ENCODE measurements at regions not wholly inside any gene's neighbourhood (a gene's known extent, or its start where the extent isn't known, plus 50 kb on each side); places are given as distances from the start of the nearest gene placed in this dataset.
A peak's percentile ranks its signal among the peaks of the same experiment; 100 is the strongest.
"Not testable (repeated sequence)": the region's sequence is repeated elsewhere in the genome, so short reads cannot be mapped to it uniquely, and the experiment has no call there.

DNA sequence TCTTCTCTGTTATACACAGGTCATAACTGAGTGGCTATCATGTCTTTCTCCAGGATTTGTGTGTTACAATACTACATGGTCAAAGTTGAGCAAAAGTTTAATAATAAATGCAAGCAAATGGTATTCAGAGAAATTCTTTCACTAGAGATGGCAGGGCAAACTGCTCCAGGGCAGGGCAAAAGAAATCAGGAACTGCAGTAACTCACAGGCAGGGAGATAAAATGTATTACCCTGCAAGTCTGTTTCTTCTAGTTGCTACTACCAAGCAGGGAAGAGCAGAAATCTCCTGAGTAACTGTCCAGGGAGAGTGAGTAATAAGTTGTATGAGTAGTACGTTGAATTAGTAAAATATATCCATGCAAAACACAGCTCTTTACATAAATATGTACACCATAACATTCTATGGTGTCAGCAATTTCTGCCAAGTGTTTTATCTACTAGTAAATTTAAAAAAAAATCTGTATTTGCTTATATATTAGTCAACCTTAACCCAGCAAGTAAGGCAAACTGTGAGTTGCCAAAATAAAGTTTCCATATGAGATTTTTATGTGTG lies 404.1 kb downstream of the ZEB2 start:
- DNase-seq, result no peak

DNA sequence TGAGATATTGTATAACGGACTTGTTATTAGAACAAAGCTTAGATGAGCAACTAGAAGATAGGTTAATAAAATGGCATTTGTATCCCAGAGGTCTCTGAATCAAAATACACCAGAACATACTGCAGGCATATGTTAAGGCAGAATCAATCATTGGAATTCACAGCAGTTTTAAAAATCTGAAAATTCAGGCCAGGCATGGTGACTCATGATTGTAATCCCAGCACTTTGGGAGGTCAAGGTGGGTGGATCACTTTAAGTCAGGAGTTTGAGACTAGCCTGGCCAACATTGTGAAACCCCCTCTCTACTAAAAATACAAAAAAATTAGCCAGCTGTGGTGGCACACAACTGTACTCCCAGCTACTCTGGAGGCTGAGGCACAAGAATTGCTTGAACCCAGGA lies 405.2 kb downstream of the ZEB2 start:
- no peak for DNase-seq

DNA sequence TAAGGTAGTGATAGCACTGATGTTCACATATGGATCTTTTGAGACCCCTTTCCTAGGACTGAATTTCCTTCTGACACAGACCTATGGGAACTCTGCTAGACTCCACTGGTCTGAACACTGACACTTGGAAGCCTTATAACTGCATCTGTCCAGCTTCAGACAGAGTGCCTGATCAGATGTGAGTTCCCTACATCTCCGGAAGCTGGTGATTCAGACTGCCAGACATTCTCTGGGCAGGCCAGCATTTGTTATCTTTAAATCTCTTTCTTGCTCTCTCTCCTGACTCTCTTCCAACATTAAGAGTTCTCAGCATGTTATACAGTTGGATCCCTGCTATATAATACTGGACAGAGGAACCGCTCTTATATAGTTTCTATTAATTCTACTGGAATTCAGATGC lies 408.5 kb downstream of the ZEB2 start:
- no peak for DNase-seq

DNA sequence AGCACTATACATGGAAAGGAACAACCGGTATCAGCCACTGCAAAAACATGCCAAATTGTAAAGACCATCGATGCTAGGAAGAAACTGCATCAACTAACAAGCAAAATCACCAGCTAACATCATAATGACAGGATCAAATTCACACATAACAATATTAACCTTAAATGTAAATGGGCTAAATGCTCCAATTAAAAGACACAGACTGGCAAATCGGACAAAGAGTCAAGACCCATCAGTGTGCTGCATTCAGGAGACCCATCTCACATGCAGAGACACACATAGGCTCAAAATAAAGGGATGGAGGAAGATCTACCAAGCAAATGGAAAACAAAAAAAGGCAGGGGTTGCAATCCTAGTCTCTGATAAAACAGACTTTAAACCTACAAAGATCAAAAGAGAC lies 413.8 kb downstream of the ZEB2 start:
- DNase-seq, result not testable (repeated sequence)

DNA sequence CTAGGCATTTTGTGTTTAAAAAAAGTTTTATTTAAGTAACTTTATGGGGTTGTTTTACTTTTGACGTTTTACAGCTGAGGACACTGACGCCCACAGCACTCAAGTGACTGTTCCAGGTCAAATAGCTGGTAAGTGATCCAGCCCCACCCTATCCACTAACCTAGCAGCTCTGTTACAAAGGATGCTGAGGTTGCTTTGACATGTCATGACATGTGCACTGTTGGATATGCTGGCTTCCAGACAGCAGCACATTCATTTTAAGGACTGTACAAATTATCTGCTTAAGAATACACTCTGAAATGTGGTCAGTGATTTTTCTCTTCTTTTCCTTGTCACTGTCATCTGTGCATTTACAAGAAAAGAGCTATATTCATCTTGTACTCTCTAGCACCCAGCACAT lies 417.5 kb downstream of the ZEB2 start:
- no peak for DNase-seq

DNA sequence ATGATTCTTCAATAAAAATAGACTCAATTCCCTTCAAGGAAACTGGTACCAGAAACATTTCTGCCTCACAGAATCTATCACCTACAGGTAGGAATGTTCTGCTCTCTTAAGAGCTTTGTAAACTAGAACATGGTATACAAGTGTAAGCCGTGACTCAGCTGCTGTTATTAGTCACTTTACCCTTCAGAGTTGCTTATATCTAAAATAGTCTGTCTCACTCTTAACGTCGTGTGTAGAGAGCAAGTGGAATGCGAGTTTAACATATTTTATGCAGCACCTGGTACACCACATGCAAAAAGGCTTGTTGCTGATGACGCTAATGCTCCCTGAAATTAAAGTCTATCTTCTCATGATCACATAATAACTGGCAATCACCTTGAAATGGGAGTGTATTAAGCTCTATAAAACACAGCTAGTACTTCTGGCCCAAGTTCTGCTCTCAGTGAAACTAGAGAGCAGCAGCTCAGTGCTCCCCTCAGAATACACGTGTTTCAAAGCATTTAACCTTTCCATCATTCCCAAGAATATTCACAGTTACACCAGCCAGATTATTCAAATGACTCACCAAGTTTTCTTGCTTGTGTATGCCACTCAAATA lies 420.0 kb downstream of the ZEB2 start:
- peak; percentile 60 for DNase-seq

DNA sequence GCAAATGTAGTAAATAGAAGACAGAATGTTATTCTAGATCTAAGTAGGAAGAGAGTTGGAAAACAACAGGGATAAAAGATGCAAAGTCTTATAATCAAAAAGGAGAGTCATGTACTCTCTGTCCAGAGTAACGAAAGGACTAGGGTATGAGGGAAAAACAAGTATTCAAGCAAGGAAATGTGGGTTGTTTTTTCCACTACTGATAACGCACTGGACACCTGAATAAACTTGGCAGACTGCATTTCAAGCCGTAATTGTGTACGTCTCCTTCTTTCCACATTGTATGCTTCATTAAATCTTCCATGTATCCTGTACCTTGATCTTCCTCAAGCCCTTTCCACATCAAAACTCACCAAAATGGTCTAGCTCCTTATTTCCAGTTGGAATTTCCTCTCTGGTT lies 420.6 kb downstream of the ZEB2 start:
- no peak for DNase-seq

DNA sequence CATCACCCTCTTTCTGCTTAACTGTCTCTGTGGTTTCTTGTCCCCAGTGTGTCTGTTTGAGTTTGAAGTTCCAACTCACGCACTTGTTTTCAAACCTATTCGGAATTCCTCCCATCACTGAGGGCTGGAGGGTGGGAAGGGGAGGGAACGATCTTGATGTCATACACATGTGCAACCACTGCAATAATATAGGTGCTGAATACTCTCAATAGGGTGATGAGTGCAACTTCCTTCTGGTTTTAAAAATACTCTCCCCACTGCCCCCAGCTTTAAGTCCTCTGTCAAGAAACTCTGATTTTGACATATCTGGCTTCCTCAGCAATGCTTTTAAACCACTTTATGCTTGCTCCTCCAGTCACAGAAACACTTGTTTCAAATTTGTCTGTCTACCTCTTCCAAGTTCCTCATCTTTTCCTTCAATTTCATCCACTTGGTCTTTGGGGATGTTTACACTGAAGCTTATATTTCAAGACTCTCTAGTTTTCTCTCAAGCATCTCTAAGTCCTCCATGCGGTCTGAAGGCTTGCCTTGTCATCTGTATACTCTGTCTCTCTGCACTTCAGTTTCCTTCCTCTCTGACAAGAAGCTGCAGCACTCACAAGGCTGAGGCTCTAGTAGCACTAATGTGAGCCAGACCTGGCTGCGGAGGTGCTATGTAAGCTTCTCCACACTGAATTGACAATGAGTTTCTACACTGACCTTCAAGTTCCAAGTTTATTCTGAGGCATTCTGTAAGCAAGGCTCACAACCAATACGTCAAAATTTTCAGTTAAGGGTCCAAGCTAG lies 422.3 kb downstream of the ZEB2 start:
- no peak for DNase-seq

DNA sequence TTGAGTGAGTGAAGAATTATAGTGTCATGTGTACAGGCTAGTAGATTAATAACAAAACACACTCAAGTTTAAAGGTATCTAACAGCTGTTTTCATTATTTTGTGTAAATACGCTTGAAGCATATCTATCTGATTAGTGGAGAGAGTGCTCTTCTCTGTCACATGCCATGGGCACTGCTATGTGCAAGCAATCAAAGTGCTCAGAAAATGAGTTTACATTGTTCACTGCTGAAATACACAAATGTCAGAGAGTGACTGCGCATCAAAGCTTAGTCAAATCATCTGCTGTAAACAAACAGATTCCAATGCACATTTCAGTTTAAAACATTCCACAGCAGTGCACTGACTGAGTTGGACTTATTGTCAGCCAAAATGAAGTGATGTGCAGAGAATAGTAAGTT lies 423.4 kb downstream of the ZEB2 start:
- DNase-seq, result peak; percentile 3

DNA sequence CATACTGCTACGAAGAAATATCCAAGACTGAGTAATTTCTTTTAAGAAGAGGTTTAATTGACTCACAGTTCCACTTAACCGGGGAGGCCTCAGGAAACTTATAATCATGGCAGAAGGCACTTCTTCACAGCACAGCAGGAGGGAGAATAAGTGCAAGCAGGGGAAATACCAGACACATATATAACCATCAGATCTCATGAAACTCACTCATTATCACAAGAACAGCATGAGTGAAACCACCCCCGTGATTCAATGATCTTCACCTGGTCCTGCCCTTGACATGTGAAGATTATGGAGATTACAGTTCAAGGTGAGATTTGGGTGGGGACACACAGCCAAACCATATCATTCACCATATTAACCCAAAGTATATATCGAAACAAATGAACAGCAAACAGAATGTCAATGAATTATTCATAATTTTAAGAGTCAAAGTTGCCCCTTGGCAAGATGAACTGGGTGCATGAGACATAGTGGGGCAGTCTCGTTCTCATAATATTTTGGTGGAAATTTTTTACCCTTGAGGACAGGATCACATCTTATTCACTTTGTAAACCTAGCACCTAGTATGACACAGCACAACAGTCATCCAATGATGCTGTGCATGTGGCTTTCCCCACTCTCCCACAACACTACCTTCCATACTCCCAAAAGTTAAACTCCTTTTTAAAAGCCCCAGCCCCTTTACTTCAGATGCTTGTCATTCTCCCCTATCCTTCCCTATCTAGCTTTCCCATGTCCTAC lies 425.3 kb downstream of the ZEB2 start:
- DNase-seq, result no peak

DNA sequence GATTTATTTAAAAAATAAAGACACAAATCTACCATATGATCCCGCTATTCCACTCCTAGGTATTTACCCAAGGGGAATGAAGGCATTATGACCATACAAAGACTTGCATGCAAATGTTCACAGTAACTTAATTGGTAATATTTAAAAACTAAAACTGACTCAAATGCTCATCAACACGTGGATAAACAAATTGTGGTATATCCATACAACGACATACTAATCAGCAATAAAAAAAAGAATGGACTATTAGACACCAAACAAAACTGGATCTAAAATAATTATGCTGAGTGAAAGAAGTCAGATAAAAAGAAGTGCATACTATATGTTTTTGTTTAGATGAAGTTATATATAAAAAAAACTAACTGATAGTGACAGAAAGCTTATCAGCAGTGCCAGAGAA lies 428.3 kb downstream of the ZEB2 start:
- no peak for DNase-seq

DNA sequence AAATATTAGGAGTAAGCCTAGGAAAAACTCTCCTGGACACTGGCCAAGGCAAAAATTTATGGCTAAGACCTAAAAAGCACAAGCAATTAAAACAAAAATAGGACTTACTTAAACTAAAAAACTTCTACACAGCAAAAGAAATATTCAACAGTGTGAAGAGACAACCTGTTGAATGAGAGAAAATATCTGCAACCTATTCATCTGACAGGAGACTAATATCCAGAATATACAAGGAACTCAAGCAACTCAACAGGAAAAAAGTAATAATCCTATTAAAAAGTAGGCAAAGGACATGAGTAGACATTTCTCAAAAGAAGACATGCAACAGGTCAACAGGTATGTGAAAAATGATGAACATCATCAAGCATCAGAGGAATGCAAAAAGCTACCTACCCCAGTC lies 431.1 kb downstream of the ZEB2 start:
- no peak for DNase-seq

DNA sequence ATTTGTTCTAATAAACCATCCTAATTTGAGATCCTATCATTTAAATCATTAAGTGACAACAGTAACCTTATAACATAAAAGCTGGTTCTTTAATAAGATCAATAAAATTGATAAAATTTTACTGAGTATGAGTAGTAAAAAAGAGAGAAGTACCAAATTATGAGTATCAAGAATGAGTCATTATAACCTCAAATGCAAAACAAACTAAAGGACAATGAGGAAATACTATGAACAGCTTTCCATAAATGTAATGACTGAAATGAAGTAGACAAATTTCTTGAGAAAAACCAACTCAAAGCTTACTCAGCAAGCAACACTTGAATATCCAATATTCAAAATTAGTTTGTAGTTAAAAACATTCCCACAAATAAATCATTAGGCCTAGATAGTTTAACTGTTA lies 433.0 kb downstream of the ZEB2 start:
- DNase-seq, result no peak

DNA sequence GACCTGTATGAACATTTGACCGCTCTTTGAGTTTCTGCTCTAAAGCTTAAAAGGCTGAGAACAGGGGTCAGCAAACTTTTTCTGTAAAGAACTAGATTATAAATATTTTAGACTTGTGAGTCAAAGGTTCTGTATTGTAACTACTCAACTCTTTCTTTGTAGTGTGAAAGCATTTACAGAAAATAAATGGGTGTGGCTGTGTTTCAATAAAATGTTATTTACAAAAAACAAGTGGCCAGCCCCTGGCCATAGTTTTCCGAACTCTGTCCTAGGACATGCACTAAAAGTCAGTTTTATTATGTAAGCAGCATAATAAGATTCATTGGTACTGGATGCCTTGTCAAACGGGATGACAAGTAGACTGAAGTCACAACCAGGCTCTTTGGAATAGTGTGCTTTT lies 434.9 kb downstream of the ZEB2 start:
- no peak for DNase-seq

DNA sequence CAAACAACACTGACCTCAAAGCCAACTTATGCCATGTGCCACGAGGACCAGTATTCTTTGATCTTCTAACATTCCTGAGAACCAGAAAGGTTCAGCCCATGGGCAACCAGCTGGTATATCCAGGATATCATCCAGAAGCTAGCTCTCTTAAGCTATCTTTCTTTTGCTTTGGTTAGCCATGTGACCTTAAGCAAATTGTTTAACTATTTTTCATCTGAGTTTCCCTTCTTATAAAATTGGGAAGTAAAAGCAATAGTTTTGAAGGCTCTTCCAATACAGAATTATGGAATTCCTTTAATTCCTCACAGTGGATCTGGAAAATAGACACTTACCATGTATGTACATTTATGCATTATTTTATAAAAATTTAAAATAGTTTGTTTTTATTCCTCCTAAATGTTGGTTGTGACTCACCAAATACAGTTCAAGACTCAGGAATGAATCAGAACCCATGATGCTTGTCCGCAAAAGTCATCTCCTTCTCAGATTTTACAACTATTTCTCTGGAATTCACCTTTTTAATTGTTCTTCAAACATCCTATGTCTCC lies 435.7 kb downstream of the ZEB2 start:
- DNase-seq, result no peak

DNA sequence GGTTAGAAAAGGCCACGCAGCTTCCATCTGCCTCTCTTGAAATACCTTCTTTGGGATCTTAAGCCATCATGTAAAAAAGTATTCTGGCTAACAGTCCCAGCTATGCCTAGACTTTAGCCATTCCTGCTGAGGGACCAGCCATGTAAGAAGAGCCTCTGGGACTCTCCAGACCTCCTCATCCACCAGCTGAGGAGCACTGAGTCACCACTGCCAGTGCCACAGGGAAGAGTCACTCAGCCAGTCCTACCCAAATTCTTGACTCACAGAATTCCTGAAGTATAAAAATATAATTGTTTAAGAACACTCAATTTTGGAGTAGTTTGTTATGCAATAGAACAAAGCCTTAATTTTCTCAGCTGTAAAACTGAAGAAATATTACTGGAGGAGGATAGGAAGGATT lies 436.7 kb downstream of the ZEB2 start:
- no peak for DNase-seq

DNA sequence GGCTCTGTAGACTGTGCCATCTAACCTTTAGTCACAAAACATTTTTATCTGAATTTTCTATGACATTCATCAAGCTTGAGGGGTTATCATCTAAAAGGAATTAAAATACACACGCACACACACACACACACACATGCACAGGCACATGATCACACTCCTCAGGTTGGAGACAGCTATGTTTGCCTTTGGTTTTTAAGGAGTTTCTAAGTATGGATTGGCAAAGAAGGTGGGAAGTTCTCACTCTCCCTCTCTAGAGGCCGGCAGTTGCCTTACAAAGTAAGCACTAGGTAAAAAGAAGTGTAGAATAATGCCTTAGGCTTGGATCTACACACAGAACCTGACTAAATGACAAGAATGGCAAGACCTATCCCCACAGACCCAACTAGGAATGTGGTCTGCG lies 437.1 kb downstream of the ZEB2 start:
- DNase-seq, result no peak

DNA sequence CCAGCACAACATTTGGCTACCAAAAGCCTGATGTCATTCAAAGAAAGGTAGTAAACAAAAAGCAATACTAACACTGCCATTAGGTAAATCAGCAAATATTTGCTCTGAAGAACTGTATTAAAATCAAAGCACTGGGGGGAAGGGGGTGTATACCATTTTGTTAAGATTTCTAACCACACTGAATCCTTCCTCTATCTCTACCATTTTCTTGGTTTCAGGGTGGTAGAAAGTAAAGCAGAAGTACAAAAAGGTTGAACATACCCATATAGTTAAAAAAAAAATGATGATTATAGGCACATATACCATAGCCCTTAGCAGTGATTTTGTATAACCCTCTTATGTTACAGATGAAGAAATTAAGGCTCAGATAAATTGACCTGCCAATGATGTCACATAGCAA lies 437.6 kb downstream of the ZEB2 start:
- no peak for DNase-seq

DNA sequence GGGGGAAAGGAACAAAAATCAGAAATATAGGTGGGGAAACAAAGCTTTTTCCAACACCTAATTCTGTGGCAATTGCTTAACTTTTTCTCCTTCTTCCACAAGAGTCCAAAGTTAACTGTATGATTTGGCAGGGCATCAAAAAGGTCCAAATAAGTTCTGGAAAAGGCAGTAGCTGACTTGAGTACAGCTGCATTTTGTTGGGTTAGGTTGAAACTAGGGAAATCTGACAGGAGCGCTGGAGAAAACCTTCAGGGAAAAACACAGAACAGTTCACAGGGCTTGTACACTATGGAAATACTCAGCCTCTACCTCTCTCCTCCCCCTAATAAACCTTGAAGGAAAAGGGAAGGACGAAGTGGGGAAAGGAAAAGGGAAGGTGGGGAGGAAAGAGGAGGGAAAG lies 438.6 kb downstream of the ZEB2 start:
- no peak for DNase-seq

DNA sequence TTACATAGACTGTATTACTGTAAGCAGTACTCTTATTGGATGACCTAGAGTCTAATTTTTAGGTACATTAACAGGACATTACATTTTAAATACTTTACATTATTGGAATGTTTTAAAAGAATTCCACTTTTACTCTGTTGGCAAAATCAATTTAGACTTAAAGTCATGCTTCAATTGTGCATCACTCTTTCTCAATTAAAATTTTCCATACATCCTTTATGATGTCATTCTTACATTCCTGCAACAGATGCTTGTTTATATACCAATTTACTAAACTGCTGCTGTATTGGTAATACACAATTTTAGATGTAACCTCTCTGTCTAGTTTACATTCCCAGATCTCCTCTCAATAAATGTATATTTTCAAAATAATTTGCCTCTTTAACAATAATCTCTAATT lies 440.1 kb downstream of the ZEB2 start:
- DNase-seq, result no peak

DNA sequence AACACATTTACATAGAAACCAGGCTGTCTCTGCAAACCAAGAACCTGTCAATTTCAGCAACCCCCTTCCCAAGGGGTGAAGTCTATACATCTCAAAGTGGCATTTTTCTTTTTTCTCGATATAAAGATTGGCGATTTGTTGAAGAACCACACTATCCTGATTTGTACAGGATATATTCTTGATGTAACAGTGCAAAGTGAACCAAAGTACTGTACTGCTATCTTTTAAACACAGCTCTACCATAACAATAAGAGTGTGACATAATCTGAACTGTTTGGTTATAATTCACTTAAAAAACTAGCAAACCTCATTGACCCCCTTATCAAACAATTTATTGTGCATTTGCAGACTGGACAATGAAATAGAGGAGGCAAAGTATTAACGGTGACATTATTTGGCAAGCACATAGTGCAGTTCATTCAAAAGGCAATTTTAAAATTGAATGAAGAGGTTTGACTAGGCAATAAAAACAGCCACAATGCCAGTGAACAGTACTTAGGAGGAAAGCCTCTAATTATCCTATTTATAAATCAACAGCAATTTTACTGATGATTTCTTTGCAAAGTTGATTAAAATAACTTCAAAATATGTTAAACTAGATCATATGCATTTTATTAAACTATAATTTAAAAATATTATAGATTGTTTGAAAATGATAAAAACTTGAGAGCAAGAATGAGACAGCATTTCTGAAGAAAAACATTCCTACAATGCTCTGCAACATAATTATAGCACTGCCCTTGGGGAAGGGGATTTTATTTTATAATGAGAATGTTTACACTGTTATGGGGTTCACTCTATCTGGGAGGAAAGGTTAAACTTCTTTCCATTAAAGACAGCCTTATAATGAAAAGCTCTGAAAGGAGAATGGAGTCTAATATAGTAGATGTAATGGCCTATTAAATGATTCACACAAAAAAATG lies 440.9 kb downstream of the ZEB2 start:
- DNase-seq, result no peak

DNA sequence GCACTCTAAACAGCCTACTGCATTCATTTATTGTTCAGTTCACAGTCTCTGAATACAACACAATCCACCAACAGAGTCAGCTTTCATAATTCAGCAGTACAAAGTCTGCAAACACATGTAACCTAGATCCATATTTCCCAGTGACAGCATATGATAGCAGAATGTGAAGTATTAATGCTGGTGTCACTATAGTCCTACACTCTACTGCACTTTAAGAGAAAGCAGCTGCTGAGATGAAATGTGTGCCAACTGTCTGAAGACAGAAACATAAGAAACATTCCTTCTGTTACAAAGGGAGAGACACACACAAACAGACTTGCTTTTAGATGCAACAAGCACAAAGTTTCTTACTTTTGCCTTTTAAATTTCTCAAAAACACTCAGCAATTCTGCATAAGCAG lies 441.8 kb downstream of the ZEB2 start:
- no peak for DNase-seq

DNA sequence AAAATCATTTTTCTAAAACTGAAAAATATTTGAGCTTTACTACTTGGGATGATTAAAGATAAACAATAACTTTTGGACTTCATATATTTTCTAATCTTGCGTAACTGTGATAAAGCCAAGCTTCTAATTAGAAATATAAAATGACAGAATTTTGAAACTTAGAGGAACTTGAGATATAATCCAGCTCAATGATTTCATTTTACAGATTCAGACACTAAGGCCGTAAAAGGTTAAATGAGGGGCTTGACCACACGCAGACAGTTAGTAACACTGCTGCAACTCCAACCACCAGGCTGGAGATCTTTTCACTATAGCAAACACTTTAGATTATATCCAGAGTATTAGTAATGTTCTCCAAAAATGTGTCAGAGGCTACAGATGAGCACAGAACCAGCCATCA lies 445.5 kb downstream of the ZEB2 start:
- no peak for DNase-seq

All from DMS53 (cell line).